ENCODE measurements at regions not wholly inside any gene's neighbourhood (a gene's known extent, or its start where the extent isn't known, plus 50 kb on each side); places are given as distances from the start of the nearest gene placed in this dataset.

- no peaks in the 10 kb centered on the region for H3K27me3 ChIP-seq
- no peaks in the 10 kb centered on the region for H3K4me1 ChIP-seq (replicated peaks in 1 of 2)
- no peaks in the 10 kb centered on the region for H3K9me3 ChIP-seq (replicated peaks in 1 of 3)
- no peak for DNase-seq
- TF ChIP-seq CTCF (IDR thresholded peaks at IDR 0.05) (no peak), POLR2A (IDR thresholded peaks at IDR 0.05) (no peak)
- no peak overlapping the region for H3K4me3 ChIP-seq
- H3K36me3 ChIP-seq (replicated peaks in 1 of 2), result no peaks in the 10 kb centered on the region
- no peak overlapping the region for H3K27ac ChIP-seq
- intact Hi-C loops (cut with DNase I), result no loop called here
- WGBS, 4 donors, result 60 to 72% (median 67%) methylated on average over 5 of the region's 5 CpGs
These were observed 363.1 kb downstream of the EFNB2 start for GRCh38 chr13:106172176-106172905.

GRCh38 chr13:106163426-106163825 is 372.0 kb downstream of the EFNB2 start:
- no peak overlapping the region for H3K27ac ChIP-seq
- intact Hi-C loops (cut with DNase I), result no loop called here
- no peaks in the 10 kb centered on the region for H3K4me1 ChIP-seq (replicated peaks in 1 of 2)
- H3K27me3 ChIP-seq, result no peaks in the 10 kb centered on the region
- no peak for TF ChIP-seq POLR2A (IDR thresholded peaks at IDR 0.05)
- WGBS, 4 donors, result 84 to 91% (median 87%) methylated on average over 3 of the region's 3 CpGs
- H3K36me3 ChIP-seq (replicated peaks in 1 of 2), result no peaks in the 10 kb centered on the region
- DNase-seq, result no peak
- no peaks in the 10 kb centered on the region for H3K9me3 ChIP-seq (replicated peaks in 1 of 3)
- H3K4me3 ChIP-seq, result no peak overlapping the region

GRCh38 chr13:106161146-106161545 is 374.3 kb downstream of the EFNB2 start:
- Histone ChIP-seq H3K4me1 (replicated peaks in 1 of 2) (no peaks in the 10 kb centered on the region), H3K36me3 (replicated peaks in 1 of 2) (no peaks in the 10 kb centered on the region), H3K4me3 (no peak overlapping the region), H3K9me3 (replicated peaks in 1 of 3) (no peaks in the 10 kb centered on the region), H3K27ac (no peak overlapping the region), H3K27me3 (no peaks in the 10 kb centered on the region)
- TF ChIP-seq POLR2A (IDR thresholded peaks at IDR 0.05) (no peak), CTCF (IDR thresholded peaks at IDR 0.05) (no peak)
- no peak for DNase-seq
- intact Hi-C loops (cut with DNase I), result no loop called here
- 57 to 63% (median 57%) methylated on average over 3 of the region's 3 CpGs for WGBS, 4 donors

- Histone ChIP-seq H3K36me3 (replicated peaks in 1 of 2) (no peaks in the 10 kb centered on the region), H3K27me3 (no peaks in the 10 kb centered on the region), H3K9me3 (replicated peaks in 1 of 3) (no peaks in the 10 kb centered on the region), H3K4me1 (replicated peaks in 1 of 2) (no peaks in the 10 kb centered on the region), H3K27ac (no peak overlapping the region), H3K4me3 (no peak overlapping the region)
- no peak for DNase-seq
- 60 to 69% (median 64%) methylated on average over 17 to 20 of the region's 20 CpGs for WGBS, 4 donors
- intact Hi-C loops (cut with DNase I), result no loop called here
- TF ChIP-seq CTCF (IDR thresholded peaks at IDR 0.05), result no peak
- no peak for TF ChIP-seq POLR2A (IDR thresholded peaks at IDR 0.05)
These were observed 375.9 kb downstream of the EFNB2 start for GRCh38 chr13:106159295-106160195.
